Neuronal stem cell (in vitro differentiated cells): ENCODE measurements at regions not wholly inside any gene's neighbourhood (a gene's known extent, or its start where the extent isn't known, plus 50 kb on each side); places are given as distances from the start of the nearest gene placed in this dataset.

ENCODE experiments used
- DNase-seq: peaks from one replicate; pipeline ENCODE4 v3.0.0-alpha.2; 2013; ENCODE audit warnings: low spot score
- H2AFZ ChIP-seq: one replicate; pipeline ENCODE4 v1.6.1; 2013; ENCODE audit warnings: mild to moderate bottlenecking, low read length, inconsistent platforms
- H2AK5ac ChIP-seq: 2 replicates; pipeline ENCODE4 v1.6.1; 2013; ENCODE audit warnings: low read depth, mild to moderate bottlenecking, inconsistent platforms, low read length, moderate library complexity, mixed read lengths
- H2BK120ac ChIP-seq: 2 replicates; pipeline ENCODE4 v1.6.1; 2013; ENCODE audit warnings: low read depth, mild to moderate bottlenecking, inconsistent platforms, low read length, moderate library complexity, mixed read lengths
- H2BK12ac ChIP-seq: one replicate; pipeline ENCODE4 v1.6.1; 2013; ENCODE audit warnings: low read length, inconsistent platforms
- H2BK15ac ChIP-seq: 2 replicates; pipeline ENCODE4 v1.6.1; 2013; ENCODE audit warnings: mild to moderate bottlenecking, low read length, inconsistent platforms, mixed read lengths
- H2BK5ac ChIP-seq: one replicate; pipeline ENCODE4 v1.6.1; 2013; ENCODE audit warnings: inconsistent platforms, mild to moderate bottlenecking, low read length, moderate library complexity
- H3K14ac ChIP-seq: one replicate; pipeline ENCODE4 v1.6.1; 2013; ENCODE audit warnings: low read length, inconsistent platforms
- H3K18ac ChIP-seq: 2 replicates; pipeline ENCODE4 v1.6.1; 2013; ENCODE audit warnings: low read length, inconsistent platforms
- H3K23ac ChIP-seq: 2 replicates; pipeline ENCODE4 v1.6.1; 2013; ENCODE audit warnings: low read depth, mild to moderate bottlenecking, mixed read lengths, low read length, inconsistent platforms; ENCODE audit not compliant: poor library complexity
- H3K27ac ChIP-seq: replicated peaks from 3 replicates; pipeline ENCODE4 v1.5.1; 2013; ENCODE audit warnings: low read length, inconsistent platforms
- H3K27me3 ChIP-seq, 3 experiments: 2 replicates each; pipeline ENCODE4 v1.6.1; 2013; ENCODE audit warnings: low read length in 3 of 3, mild to moderate bottlenecking in 2 of 3, inconsistent platforms in 1 of 3, low read depth in 1 of 3, mixed read lengths in 1 of 3, moderate library complexity in 1 of 3; ENCODE audit not compliant: control insufficient read depth in 3 of 3, insufficient read depth in 3 of 3
- H3K36me3 ChIP-seq, 2 donors: replicated peaks in 1 of 2; 2 replicates each; pipeline ENCODE4 v1.6.1; 2013; ENCODE audit warnings: low read length in 2 of 2; ENCODE audit not compliant: control insufficient read depth in 2 of 2, insufficient read depth in 2 of 2
- H3K4ac ChIP-seq: 2 replicates; pipeline ENCODE4 v1.6.1; 2013; ENCODE audit warnings: inconsistent platforms, mild to moderate bottlenecking, low read length, moderate library complexity
- H3K4me1 ChIP-seq, 2 donors: 1 replicate in 1 of 2; 2 replicates in 1 of 2; pipeline ENCODE4 v1.6.1; 2013; ENCODE audit warnings: low read length in 2 of 2, low read depth in 1 of 2; ENCODE audit not compliant: control insufficient read depth in 2 of 2, insufficient read depth in 1 of 2
- H3K4me2 ChIP-seq: one replicate; pipeline ENCODE4 v1.6.1; 2013; ENCODE audit warnings: mild to moderate bottlenecking, low read length, inconsistent platforms; ENCODE audit not compliant: insufficient read depth, poor library complexity, severe bottlenecking
- H3K4me3 ChIP-seq, 2 donors: 2 replicates each; pipeline ENCODE4 v1.5.1; 2013; ENCODE audit warnings: low read length in 2 of 2, mild to moderate bottlenecking in 2 of 2, inconsistent platforms in 1 of 2, moderate library complexity in 1 of 2
- H3K79me1 ChIP-seq: one replicate; pipeline ENCODE4 v1.6.1; 2013; ENCODE audit warnings: low read depth, mild to moderate bottlenecking, inconsistent platforms, low read length, moderate library complexity
- H3K9ac ChIP-seq: one replicate; pipeline ENCODE4 v1.6.1; 2013; ENCODE audit warnings: mild to moderate bottlenecking, low read depth, low read length, inconsistent platforms; ENCODE audit not compliant: poor library complexity
- H3K9me3 ChIP-seq, 2 donors: replicated peaks in 1 of 2; 2 replicates each; pipeline versions ENCODE3 to v1.6.1; 2013; ENCODE audit warnings: low read length in 2 of 2, mild to moderate bottlenecking in 2 of 2, inconsistent platforms in 1 of 2, low read depth in 1 of 2, mixed read lengths in 1 of 2, moderate library complexity in 1 of 2; ENCODE audit not compliant: control insufficient read depth in 2 of 2, insufficient read depth in 1 of 2
- H4K8ac ChIP-seq: one replicate; pipeline ENCODE4 v1.6.1; 2013; ENCODE audit warnings: low read depth, mild to moderate bottlenecking, inconsistent platforms, low read length, moderate library complexity
- H4K91ac ChIP-seq: one replicate; pipeline ENCODE4 v1.6.1; 2013; ENCODE audit warnings: low read length, low read depth, mild to moderate bottlenecking, inconsistent platforms; ENCODE audit not compliant: poor library complexity
- WGBS, 2 donors: extraction: QIAGEN DNeasy Blood & Tissue Kit; methylation state at CpG; one replicate each; pipeline ENCODE4 v1.1.7; 2013; ENCODE audit warnings: missing lambda C conversion rate in 2 of 2, mixed read lengths in 1 of 2; ENCODE audit not compliant: insufficient read length in 2 of 2, insufficient replicate concordance in 1 of 2; ENCODE audit errors: extremely low coverage in 2 of 2; 5-methylcytosine and 5-hydroxymethylcytosine counted together

- H3K4me3 ChIP-seq, result no peak overlapping the region
- H2BK12ac ChIP-seq, result no peak overlapping the region
- H3K4me2 ChIP-seq, result no peak overlapping the region
- peaks cover 8 to 15% of the 10 kb centered on the region in 2 donors for H3K4me1 ChIP-seq
- H4K8ac ChIP-seq, result peak overlapping the region; percentile 43
- peaks cover 25% of the 10 kb centered on the region for H3K79me1 ChIP-seq
- H2BK15ac ChIP-seq, result no peak overlapping the region
- no peaks in the 10 kb centered on the region for H3K9me3 ChIP-seq
- no peak overlapping the region for H2BK5ac ChIP-seq
- peak overlapping the region; percentile 69 for H3K23ac ChIP-seq
- H3K14ac ChIP-seq, result no peak overlapping the region
- H3K27me3 ChIP-seq, result no peaks in the 10 kb centered on the region
- H2AFZ ChIP-seq, result no peak overlapping the region
- no peak for DNase-seq
- H3K18ac ChIP-seq, result peak overlapping the region; percentile 61
- no CpG with 5 or more reads among the region's 8 CpGs for WGBS, 2 donors
- H3K27ac ChIP-seq, result no peak overlapping the region
- H4K91ac ChIP-seq, result no peak overlapping the region
- H3K36me3 ChIP-seq, result peaks cover 7 to 79% of the 10 kb centered on the region in 2 donors
- H2BK120ac ChIP-seq, result no peak overlapping the region
- no peak overlapping the region for H3K9ac ChIP-seq
- no peak overlapping the region for H3K4ac ChIP-seq
- peak overlapping the region; percentile 54 for H2AK5ac ChIP-seq
Measured at GRCh38 chr2:120948662-120949011, 213.0 kb downstream of the GLI2 start.

GRCh38 chr2:120949027-120949956 lies 213.6 kb downstream of the GLI2 start:
- H3K4me2 ChIP-seq, result no peak overlapping the region
- H2BK5ac ChIP-seq, result no peak overlapping the region
- H3K4me1 ChIP-seq, result peaks cover 8 to 15% of the 10 kb centered on the region in 2 donors
- peaks cover 27% of the 10 kb centered on the region for H3K79me1 ChIP-seq
- no peaks in the 10 kb centered on the region for H3K27me3 ChIP-seq
- no CpG with 5 or more reads among the region's 12 CpGs for WGBS, 2 donors
- H3K4ac ChIP-seq, result no peak overlapping the region
- H2BK120ac ChIP-seq, result no peak overlapping the region
- H3K23ac ChIP-seq, result peak overlapping the region; percentile 44
- no peak overlapping the region for H2BK12ac ChIP-seq
- H2AFZ ChIP-seq, result no peak overlapping the region
- no peak overlapping the region for H3K27ac ChIP-seq
- peaks cover 7 to 79% of the 10 kb centered on the region in 2 donors for H3K36me3 ChIP-seq
- DNase-seq, result no peak
- H4K91ac ChIP-seq, result no peak overlapping the region
- H3K14ac ChIP-seq, result no peak overlapping the region
- H4K8ac ChIP-seq, result peak overlapping the region; percentile 20
- no peak overlapping the region for H3K4me3 ChIP-seq
- H3K18ac ChIP-seq, result peak overlapping the region; percentile 46
- peak overlapping the region; percentile 9 for H3K9ac ChIP-seq
- H2AK5ac ChIP-seq, result no peak overlapping the region
- H2BK15ac ChIP-seq, result no peak overlapping the region
- H3K9me3 ChIP-seq, result no peaks in the 10 kb centered on the region

- H4K8ac ChIP-seq, result peak overlapping the region; percentile 20
- no peak overlapping the region for H2AK5ac ChIP-seq
- H3K4ac ChIP-seq, result no peak overlapping the region
- WGBS, 2 donors, result no CpG with 5 or more reads among the region's 7 CpGs
- H4K91ac ChIP-seq, result no peak overlapping the region
- DNase-seq, result no peak
- H3K23ac ChIP-seq, result no peak overlapping the region
- H2AFZ ChIP-seq, result no peak overlapping the region
- H3K36me3 ChIP-seq, result peaks cover 7 to 79% of the 10 kb centered on the region in 2 donors
- H3K9ac ChIP-seq, result no peak overlapping the region
- no peak overlapping the region for H3K4me2 ChIP-seq
- peaks cover 8 to 12% of the 10 kb centered on the region in 2 donors for H3K4me1 ChIP-seq
- no peak overlapping the region for H3K4me3 ChIP-seq
- no peak overlapping the region for H3K18ac ChIP-seq
- no peak overlapping the region for H2BK15ac ChIP-seq
- H3K14ac ChIP-seq, result no peak overlapping the region
- peaks cover 23% of the 10 kb centered on the region for H3K79me1 ChIP-seq
- no peak overlapping the region for H2BK5ac ChIP-seq
- H2BK12ac ChIP-seq, result no peak overlapping the region
- H2BK120ac ChIP-seq, result no peak overlapping the region
- no peak overlapping the region for H3K27ac ChIP-seq
- H3K9me3 ChIP-seq, result no peaks in the 10 kb centered on the region
- no peaks in the 10 kb centered on the region for H3K27me3 ChIP-seq
Measured at GRCh38 chr2:120949957-120950590, 214.4 kb downstream of the GLI2 start.

- Histone ChIP-seq H3K27me3 (no peaks in the 10 kb centered on the region), H2BK12ac (no peak overlapping the region), H4K91ac (no peak overlapping the region), H2BK120ac (no peak overlapping the region), H3K79me1 (peaks cover 23% of the 10 kb centered on the region), H3K4me3 (no peak overlapping the region), H3K36me3 (peaks cover 9 to 85% of the 10 kb centered on the region in 2 donors), H3K27ac (no peak overlapping the region), H3K18ac (no peak overlapping the region), H3K4ac (no peak overlapping the region), H2BK15ac (no peak overlapping the region), H2AK5ac (no peak overlapping the region), H3K23ac (no peak overlapping the region), H3K14ac (no peak overlapping the region), H4K8ac (no peak overlapping the region), H3K9ac (no peak overlapping the region), H2BK5ac (no peak overlapping the region), H3K4me2 (no peak overlapping the region), H2AFZ (no peak overlapping the region), H3K4me1 (peaks cover 0 to 3% of the 10 kb centered on the region in 2 donors), H3K9me3 (no peaks in the 10 kb centered on the region)
- no peak for DNase-seq
- WGBS, 2 donors, result no CpG with 5 or more reads among the region's 6 CpGs
Measured at GRCh38 chr2:120951693-120952092, 216.0 kb downstream of the GLI2 start.
